CD4-positive, alpha-beta memory T cell (primary cell): ENCODE measurements at regions not wholly inside any gene's neighbourhood (a gene's known extent, or its start where the extent isn't known, plus 50 kb on each side); places are given as distances from the start of the nearest gene placed in this dataset.

Experiments
- CTCF ChIA-PET: fragments of 350-600 bp; sonication (Branson Sonifier 250); formaldehyde crosslinking; loops from one replicate; lab custom pipeline; 2021; ENCODE audit warnings: inconsistent platforms; ENCODE audit not compliant: partially characterized antibody; lab: Charles Lee
- POLR2A ChIA-PET: fragments of 350-600 bp; sonication (Branson Sonifier 250); formaldehyde crosslinking; loops from one replicate; lab custom pipeline; 2021; ENCODE audit not compliant: partially characterized antibody; lab: Charles Lee
- DNase-seq, 5 donors: peaks; one replicate each; pipeline versions ENCODE4 v3.0.0 to v3.0.0-alpha.2; 2020 to 2022; ENCODE audit warnings: mixed read lengths in 1 of 5
- H3K27ac ChIP-seq: one replicate; pipeline ENCODE4 v1.7.0; 2013; ENCODE audit warnings: low read depth, low read length
- H3K27me3 ChIP-seq: 2 replicates; pipeline ENCODE4 v1.7.0; 2013; ENCODE audit warnings: mild to moderate bottlenecking, low read length, moderate library complexity; ENCODE audit not compliant: insufficient read depth
- H3K36me3 ChIP-seq: 2 replicates; pipeline ENCODE4 v1.7.0; 2013; ENCODE audit warnings: mild to moderate bottlenecking, low read length, moderate library complexity; ENCODE audit not compliant: insufficient read depth
- H3K4me1 ChIP-seq: 2 replicates; pipeline ENCODE4 v1.7.0; 2013; ENCODE audit warnings: mild to moderate bottlenecking, low read length, moderate library complexity; ENCODE audit not compliant: insufficient read depth
- H3K4me3 ChIP-seq, 2 donors: one replicate each; pipeline ENCODE4 v1.7.0; 2013; ENCODE audit warnings: low read length in 2 of 2, mild to moderate bottlenecking in 1 of 2
- H3K9me3 ChIP-seq, 2 donors: one replicate each; pipeline ENCODE4 v1.7.0; 2013; ENCODE audit warnings: low read length in 2 of 2, control low read depth in 1 of 2; ENCODE audit not compliant: control insufficient read depth in 1 of 2
- H3K27ac Mint-ChIP-seq, 7 donors: one replicate each; pipeline ENCODE4 v1.8.0; 2020 to 2021; ENCODE audit warnings: mixed read lengths in 7 of 7, mild to moderate bottlenecking in 6 of 7, inconsistent platforms in 3 of 7, moderate library complexity in 3 of 7
- H3K27me3 Mint-ChIP-seq, 2 donors: one replicate each; pipeline ENCODE4 v1.8.0; 2020 to 2021; ENCODE audit warnings: mixed read lengths in 2 of 2
- H3K36me3 Mint-ChIP-seq, 2 donors: one replicate each; pipeline ENCODE4 v1.8.0; 2020 to 2021; ENCODE audit warnings: mixed read lengths in 2 of 2, inconsistent platforms in 1 of 2, mild to moderate bottlenecking in 1 of 2
- H3K4me1 Mint-ChIP-seq, 4 donors: one replicate each; pipeline ENCODE4 v1.8.0; 2020 to 2021; ENCODE audit warnings: mixed read lengths in 4 of 4, mild to moderate bottlenecking in 1 of 4
- H3K4me3 Mint-ChIP-seq, 8 donors: one replicate each; pipeline ENCODE4 v1.8.0; 2020 to 2021; ENCODE audit warnings: mixed read lengths in 8 of 8, mild to moderate bottlenecking in 7 of 8, moderate library complexity in 6 of 8, inconsistent platforms in 3 of 8
- H3K9me3 Mint-ChIP-seq, 8 donors: one replicate each; pipeline ENCODE4 v1.8.0; 2020 to 2021; ENCODE audit warnings: mixed read lengths in 8 of 8, mild to moderate bottlenecking in 5 of 8, inconsistent platforms in 3 of 8, moderate library complexity in 1 of 8
- intact Hi-C: fragments of 100-400 bp; cut with micrococcal nuclease; formaldehyde crosslinking; loops from one replicate; pipeline ENCODE4 v1.15.1; 2023

DNA sequence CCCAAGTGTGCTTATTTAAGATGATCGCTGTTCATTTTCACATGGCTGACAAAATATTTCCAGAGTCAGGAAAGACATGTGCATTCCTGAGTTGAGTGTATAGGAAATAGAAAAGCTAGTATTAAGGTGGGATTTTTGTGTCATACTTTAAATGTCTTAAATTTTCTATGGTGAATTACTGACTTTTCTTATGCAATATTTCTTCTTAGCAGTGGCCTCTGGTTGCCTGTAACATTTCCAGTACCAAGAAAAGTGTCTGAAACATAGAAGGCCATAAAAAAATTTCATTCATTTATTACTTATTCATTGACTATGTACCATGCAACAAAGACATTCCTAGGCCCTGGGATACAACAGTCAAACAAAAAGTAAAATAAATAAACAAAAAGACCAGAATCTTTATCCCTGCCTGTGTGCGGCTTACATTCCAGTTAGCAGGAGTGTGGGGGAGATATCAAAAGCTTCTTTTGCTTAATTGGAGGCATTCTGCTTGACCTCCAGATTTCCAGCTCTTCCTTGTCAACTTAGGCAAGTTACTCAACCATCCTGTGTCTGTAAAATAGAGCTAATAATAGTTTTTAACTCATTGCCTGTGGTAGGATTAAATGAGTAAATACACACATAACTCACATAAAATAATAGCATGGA is 216.3 kb upstream of the FLRT2 start:
- Mint-ChIP-seq H3K36me3 (no peaks in the 10 kb centered on the region), H3K4me1 (peaks cover 0 to 4% (median 0%) of the 10 kb centered on the region in 4 donors), H3K4me3 (no peak overlapping the region), H3K9me3 (peaks cover 0 to 10% (median 2%) of the 10 kb centered on the region in 8 donors), H3K27ac (no peak overlapping the region), H3K27me3 (no peaks in the 10 kb centered on the region)
- no peaks in the 10 kb centered on the region for H3K9me3 ChIP-seq
- H3K4me1 ChIP-seq = no peaks in the 10 kb centered on the region
- H3K27me3 ChIP-seq = no peaks in the 10 kb centered on the region
- H3K4me3 ChIP-seq = no peak overlapping the region
- ChIA-PET CTCF (no interaction called here), POLR2A (no interaction called here)
- no peak for DNase-seq
- no peak overlapping the region for H3K27ac ChIP-seq
- H3K36me3 ChIP-seq = no peaks in the 10 kb centered on the region
- intact Hi-C loops = no loop called here

DNA sequence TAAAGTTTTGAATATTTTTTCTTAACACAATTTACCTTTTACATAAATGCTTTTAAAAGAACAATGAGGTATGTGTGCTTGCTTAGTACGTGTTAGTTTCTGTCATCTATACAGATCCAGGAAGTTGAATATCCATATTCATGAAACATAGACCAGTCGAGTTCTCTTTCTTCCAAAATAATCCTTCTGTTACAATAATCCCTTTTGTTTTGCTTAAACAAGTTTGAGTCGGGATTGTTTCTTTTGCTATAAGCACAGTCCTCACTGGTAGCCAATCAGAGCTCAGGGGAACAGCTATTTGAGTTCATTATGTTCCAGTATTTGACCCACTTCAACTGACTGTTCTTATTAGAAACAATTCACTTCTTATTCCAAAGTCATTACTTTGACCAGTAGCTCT is 214.7 kb upstream of the FLRT2 start:
- H3K27me3 Mint-ChIP-seq = no peaks in the 10 kb centered on the region
- no peak overlapping the region for H3K4me3 Mint-ChIP-seq

DNA sequence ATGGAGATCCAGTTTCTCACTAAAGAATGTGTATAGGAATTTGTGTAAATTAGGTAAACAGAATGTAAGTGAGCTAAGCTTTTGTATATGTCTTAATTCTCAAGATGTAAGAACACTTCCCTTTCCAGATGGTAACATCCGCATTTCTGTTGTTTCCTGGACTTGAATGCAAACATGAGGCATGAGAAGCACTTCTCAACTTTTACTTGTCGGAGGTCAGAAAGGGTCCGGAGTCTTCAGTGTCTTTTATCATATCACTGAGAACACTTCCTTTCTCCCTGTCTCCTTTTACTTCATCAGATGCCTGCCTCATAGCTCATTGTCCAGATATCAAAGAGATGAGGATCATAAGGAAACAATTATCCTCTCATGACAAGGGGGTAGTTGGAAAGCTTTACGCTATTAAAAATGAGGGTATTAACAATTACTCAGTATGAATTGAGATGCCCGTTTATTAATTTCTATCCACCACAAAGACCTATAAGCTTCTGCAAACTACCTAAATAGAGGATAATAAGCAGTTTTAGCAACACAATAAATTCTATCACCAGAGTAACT is 214.1 kb upstream of the FLRT2 start:
- H3K36me3 ChIP-seq = no peaks in the 10 kb centered on the region
- H3K4me3 ChIP-seq = no peak overlapping the region
- H3K4me3 Mint-ChIP-seq = no peak overlapping the region
- no peak overlapping the region for H3K27ac Mint-ChIP-seq
- no peaks in the 10 kb centered on the region for H3K4me1 ChIP-seq
- H3K9me3 ChIP-seq = no peaks in the 10 kb centered on the region
- H3K9me3 Mint-ChIP-seq = peaks cover 0 to 7% (median 0%) of the 10 kb centered on the region in 8 donors
- H3K4me1 Mint-ChIP-seq = no peaks in the 10 kb centered on the region
- no peaks in the 10 kb centered on the region for H3K27me3 ChIP-seq
- H3K27me3 Mint-ChIP-seq = no peaks in the 10 kb centered on the region
- ChIA-PET CTCF (no interaction called here), POLR2A (no interaction called here)
- H3K36me3 Mint-ChIP-seq = no peaks in the 10 kb centered on the region
- intact Hi-C loops = no loop called here
- no peak for DNase-seq
- no peak overlapping the region for H3K27ac ChIP-seq

More for the DNA sequence above, 214.7 kb upstream of the FLRT2 start:
- Histone ChIP-seq H3K27ac (no peak overlapping the region), H3K4me3 (no peak overlapping the region), H3K4me1 (no peaks in the 10 kb centered on the region), H3K9me3 (no peaks in the 10 kb centered on the region), H3K36me3 (no peaks in the 10 kb centered on the region), H3K27me3 (no peaks in the 10 kb centered on the region)
- H3K27ac Mint-ChIP-seq = no peak overlapping the region
- DNase-seq = no peak
- intact Hi-C loops = no loop called here
- CTCF ChIA-PET = no interaction called here
- no peaks in the 10 kb centered on the region for H3K36me3 Mint-ChIP-seq
- POLR2A ChIA-PET = no interaction called here
- peaks cover 0 to 7% (median 0%) of the 10 kb centered on the region in 8 donors for H3K9me3 Mint-ChIP-seq
- H3K4me1 Mint-ChIP-seq = no peaks in the 10 kb centered on the region

DNA sequence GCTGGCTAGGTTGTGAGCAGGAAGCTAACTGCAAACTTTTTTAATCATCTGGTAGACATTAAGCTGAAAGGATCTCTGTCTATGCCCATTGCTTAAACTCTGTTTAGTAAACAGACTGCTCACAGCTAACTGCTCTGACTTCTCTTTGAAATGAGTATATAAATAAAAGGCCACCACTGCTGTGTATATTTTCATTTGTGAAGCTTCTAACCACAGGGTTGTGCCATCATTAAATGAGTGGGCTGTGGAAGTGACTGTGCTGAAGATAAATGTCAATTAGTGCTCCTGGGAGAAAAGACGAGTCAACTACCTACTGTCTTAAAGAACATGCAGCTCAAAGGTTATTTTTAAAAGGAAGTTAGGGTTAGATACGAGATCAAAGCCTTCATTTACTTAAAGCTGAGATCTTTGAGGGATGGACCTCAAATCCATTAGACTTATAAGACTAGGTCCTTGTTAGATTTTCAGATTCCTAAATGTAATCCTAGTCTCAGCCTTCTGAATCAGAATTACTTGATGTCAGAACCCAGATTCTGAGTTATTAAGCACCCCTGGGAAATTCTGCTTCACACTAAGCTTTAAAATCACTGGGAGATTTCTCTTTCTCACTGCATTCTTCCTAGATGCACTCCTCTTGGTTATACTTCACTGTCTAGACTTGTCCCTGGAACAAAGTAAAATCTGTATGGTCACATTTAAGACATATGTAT is 213.1 kb upstream of the FLRT2 start:
- H3K36me3 ChIP-seq = no peaks in the 10 kb centered on the region
- no peak for DNase-seq
- Mint-ChIP-seq H3K4me3 (no peak overlapping the region), H3K27ac (no peak overlapping the region), H3K27me3 (no peaks in the 10 kb centered on the region), H3K4me1 (no peaks in the 10 kb centered on the region), H3K9me3 (peaks cover 0 to 7% (median under 1%) of the 10 kb centered on the region in 8 donors), H3K36me3 (no peaks in the 10 kb centered on the region)
- H3K27me3 ChIP-seq = no peaks in the 10 kb centered on the region
- H3K4me1 ChIP-seq = no peaks in the 10 kb centered on the region
- intact Hi-C loops = no loop called here
- no peak overlapping the region for H3K27ac ChIP-seq
- ChIA-PET POLR2A (no interaction called here), CTCF (no interaction called here)
- no peaks in the 10 kb centered on the region for H3K9me3 ChIP-seq
- no peak overlapping the region for H3K4me3 ChIP-seq

DNA sequence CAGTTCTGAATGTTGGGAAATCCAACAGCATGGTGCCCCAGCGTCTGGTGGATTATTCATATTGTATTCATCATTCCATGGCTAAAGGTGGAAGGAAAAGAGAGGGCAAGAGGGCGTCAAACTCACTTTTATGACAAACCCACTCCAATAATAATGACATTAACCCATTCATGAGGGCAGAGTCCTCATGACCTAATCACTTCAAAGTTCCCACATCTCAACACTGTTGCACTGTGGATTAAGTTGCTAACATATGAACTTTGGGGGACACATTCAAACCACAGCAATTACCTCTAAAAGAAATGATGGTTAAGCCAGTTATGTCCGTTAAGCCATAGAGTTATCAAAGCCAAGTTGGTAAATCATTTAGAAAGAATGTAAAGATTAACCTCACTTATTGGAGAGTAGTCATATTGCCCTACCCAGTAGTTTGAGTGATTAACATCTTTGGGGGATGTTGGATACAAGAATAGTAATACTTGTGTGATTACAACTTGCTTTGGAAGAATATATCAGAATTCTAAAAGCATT is 212.4 kb upstream of the FLRT2 start:
- ChIA-PET POLR2A (no interaction called here), CTCF (no interaction called here)
- Histone ChIP-seq H3K27me3 (no peaks in the 10 kb centered on the region), H3K27ac (no peak overlapping the region), H3K9me3 (no peaks in the 10 kb centered on the region), H3K4me1 (no peaks in the 10 kb centered on the region), H3K4me3 (no peak overlapping the region), H3K36me3 (no peaks in the 10 kb centered on the region)
- Mint-ChIP-seq H3K36me3 (no peaks in the 10 kb centered on the region), H3K27ac (no peak overlapping the region), H3K27me3 (no peaks in the 10 kb centered on the region), H3K4me1 (no peaks in the 10 kb centered on the region), H3K4me3 (no peak overlapping the region), H3K9me3 (peaks cover 0 to 7% (median under 1%) of the 10 kb centered on the region in 8 donors)
- no peak for DNase-seq
- intact Hi-C loops = no loop called here

DNA sequence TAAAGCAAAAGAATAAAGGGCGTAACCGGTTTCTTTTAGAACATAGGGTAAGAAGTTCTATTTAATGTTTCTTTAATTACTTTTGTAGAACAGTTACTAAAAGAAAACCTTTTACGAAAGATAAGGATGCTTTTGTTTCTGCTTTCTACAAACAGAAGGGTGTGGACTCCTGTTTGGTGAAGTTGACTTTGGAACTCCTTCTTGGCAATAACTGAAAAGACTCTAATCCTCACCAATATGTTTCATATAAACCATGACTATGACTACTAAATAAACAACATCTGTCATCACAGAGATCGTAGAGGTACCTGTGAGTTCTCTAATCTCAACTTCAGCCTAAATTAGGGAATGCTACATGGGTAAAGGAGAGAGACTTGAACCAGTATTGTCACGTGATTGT is 210.8 kb upstream of the FLRT2 start:
- CTCF ChIA-PET = no interaction called here
- Histone ChIP-seq H3K4me3 (no peak overlapping the region), H3K9me3 (no peaks in the 10 kb centered on the region), H3K4me1 (no peaks in the 10 kb centered on the region), H3K27ac (no peak overlapping the region), H3K27me3 (no peaks in the 10 kb centered on the region), H3K36me3 (no peaks in the 10 kb centered on the region)
- Mint-ChIP-seq H3K27ac (no peak overlapping the region), H3K36me3 (no peaks in the 10 kb centered on the region), H3K4me1 (no peaks in the 10 kb centered on the region), H3K4me3 (no peak overlapping the region), H3K9me3 (peaks cover 0 to 7% (median 2%) of the 10 kb centered on the region in 8 donors), H3K27me3 (no peaks in the 10 kb centered on the region)
- intact Hi-C loops = no loop called here
- POLR2A ChIA-PET = no interaction called here
- DNase-seq = no peak

GRCh38 chr14:85319998-85320630 is 209.8 kb upstream of the FLRT2 start:
- Mint-ChIP-seq H3K4me3 (no peak overlapping the region), H3K36me3 (no peaks in the 10 kb centered on the region), H3K27me3 (no peaks in the 10 kb centered on the region), H3K4me1 (no peaks in the 10 kb centered on the region), H3K27ac (no peak overlapping the region), H3K9me3 (peaks cover 0 to 8% (median 2%) of the 10 kb centered on the region in 8 donors)
- H3K4me3 ChIP-seq = no peak overlapping the region
- POLR2A ChIA-PET = no interaction called here
- no peak overlapping the region for H3K27ac ChIP-seq
- H3K27me3 ChIP-seq = no peaks in the 10 kb centered on the region
- no peaks in the 10 kb centered on the region for H3K4me1 ChIP-seq
- no peak for DNase-seq
- intact Hi-C loops = no loop called here
- no peaks in the 10 kb centered on the region for H3K36me3 ChIP-seq
- CTCF ChIA-PET = no interaction called here
- H3K9me3 ChIP-seq = no peaks in the 10 kb centered on the region
